ENCODE measurements at regions not wholly inside any gene's neighbourhood (a gene's known extent, or its start where the extent isn't known, plus 50 kb on each side); places are given as distances from the start of the nearest gene placed in this dataset.
"Not testable (repeated sequence)": the region's sequence is repeated elsewhere in the genome, so short reads cannot be mapped to it uniquely, and the experiment has no call there.

DNA sequence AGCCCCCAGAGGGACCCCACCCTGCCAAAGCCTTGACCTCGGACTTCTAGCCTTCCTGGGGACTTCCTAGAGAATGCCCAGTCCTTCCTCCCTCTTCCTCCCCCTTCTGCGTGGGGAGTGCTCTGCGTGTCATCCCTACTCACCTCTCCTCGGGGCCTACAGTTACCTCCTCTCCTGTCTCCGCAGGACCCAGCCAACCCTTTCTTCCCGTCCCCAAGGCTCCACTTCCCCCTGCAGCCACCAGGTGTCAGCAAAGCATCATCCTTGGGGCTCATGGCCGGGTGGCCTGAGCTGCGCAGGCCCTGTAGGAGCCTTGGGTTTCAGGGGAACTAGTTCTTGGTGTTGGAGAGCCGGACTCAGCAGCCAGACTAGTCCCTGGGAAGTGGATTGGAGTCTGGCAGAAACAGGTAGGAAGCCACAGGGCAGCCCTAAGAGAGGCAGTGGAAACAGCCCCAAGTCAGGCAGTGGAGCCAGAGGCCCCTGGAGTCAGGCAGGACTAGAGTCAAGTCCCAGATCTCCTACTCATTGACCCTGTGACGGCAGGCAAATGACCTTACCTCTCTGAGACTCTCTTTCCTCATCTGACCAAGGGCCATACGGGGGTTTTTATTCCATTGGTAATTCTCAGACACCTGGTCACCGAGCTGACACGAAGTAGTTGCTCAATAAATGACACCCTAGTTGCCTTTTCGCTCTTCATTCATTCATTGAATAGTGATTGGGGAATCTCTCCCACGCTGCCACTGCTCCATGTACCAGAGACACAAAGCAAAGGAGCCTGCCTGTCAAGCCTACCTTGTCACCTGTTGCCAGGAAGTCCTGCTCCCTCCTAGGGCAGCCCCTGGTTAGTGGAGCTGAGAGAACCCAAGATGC is 101.8 kb upstream of the GRK3 start:
- peak; percentile 88 for DNase-seq

DNA sequence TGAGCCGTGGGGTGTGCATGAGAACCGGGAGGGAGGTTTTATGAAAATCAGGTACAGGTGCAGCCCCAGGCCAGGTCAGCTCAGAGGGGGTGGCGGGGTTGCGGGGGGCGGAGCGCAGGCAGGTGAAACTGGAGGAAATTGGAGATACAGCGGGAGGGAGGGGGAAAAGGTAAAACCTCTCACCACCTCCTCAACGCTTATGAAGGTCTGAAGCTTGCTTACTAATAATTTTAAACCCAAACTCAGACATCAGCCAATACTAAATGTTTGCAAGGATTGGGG is 101.2 kb upstream of the GRK3 start:
- not testable (repeated sequence) for DNase-seq

DNA sequence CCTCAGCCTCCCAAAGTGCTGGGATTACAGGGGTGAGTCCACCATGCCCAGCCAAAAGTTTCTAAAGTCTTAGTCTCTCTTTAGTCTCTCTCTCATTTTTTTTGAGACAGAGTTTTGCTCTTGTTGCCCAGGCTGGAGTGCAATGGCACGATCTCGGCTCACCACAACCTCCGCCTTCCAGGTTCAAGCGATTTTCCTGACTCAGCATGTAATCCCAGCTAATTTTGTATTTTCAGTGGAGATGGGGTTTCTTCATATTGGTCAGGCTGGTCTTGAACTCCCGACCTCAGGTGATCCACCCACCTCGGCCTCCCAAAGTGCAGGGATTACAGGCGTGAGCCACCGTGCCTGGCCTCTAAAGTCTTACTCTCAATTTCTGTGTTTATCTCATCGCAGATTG is 100.1 kb upstream of the GRK3 start:
- DNase-seq: not testable (repeated sequence)

DNA sequence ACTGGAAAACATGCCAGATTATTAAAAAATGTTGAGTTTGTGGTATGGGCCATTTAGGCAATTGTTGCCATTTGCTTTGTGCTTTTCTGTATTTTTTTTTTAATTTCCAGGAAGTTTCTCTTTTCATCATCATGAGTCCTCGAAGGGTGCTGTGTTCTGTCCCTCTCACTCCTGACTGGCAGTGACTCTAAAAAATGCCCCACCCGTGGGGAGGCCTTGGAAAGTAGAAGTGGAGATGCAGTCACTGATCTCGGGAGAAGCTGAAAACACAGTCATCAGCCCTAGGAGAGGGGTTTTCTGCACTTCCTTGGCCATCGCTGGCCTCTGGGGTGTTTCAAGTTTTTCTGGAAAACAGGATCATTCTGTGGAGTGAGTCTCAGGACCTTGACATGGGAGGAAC is 98.5 kb upstream of the GRK3 start:
- no peak for DNase-seq

DNA sequence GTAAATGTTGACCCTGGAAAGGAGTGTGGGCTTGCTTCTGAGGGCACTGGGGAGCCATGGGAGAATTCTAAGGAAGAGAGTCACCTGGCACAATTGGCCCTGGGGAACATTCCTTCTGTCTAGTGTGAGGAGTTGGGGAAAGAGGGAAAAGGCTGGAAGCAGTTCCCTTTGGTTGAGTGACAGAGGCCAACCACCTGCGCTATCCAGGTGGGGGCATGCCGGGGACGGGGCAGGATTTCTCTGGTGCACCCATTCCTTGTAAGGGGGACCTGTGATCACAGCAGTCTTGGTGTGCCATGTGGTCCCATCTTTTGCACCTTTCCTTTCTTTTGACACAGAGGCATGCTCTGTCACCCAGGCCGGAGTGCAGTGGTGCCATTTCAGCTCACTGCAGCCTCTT is 92.1 kb upstream of the GRK3 start:
- DNase-seq: no peak

DNA sequence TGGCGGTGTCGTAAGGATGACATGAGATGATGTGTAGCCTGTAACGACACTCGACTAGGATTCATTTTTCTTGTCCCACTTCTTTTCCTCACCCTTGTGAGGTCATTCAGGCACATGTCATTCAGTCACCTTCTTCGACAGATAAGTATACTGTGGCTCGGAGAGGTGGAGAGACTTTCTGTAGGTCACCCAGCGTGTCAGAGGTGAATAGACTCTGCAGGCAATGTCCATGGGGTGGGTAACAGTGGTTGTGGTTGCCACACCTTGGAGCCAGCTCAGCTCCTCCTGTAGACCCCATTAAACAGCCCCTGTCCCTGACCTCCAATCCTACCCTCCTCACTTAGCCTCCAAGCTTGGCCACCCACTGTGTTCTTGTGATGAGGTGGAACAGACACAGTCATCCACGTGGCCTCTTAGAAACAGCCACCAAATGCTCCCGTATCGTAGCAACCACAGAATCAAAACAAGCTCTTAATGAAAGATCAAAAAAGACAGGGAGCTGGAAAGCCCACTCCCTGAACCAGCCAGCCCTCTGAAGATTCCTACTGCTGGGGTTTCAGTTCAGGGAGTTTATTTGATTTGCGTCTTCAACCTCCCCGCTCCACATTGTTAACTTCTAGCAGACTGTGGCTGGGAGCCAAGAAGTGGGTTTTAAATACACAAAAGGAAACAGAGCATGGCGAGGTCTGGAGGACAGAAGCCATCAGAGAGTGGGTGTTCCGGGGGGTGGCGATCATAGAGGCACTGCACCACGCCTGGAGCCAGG is 89.0 kb upstream of the GRK3 start:
- no peak for DNase-seq

DNA sequence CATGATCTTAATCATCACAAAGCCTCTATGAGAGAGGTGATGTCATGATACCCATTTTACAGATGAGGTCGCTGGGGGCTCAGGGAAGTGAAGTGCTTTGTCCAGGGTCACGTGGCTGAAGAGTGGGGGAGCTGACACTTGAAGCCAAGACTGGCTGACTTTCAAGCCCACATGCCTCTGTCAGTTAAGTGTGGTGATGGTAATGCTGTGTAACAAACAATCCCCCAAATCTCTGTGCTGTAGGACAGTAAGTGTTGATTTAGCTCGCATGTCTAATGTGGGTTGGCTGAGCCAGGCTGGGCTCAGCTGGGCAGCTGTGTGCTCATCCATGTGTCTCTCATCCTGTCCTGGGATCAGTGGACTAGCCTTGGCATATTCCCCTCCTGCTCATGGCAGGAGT is 87.1 kb upstream of the GRK3 start:
- DNase-seq: no peak

DNA sequence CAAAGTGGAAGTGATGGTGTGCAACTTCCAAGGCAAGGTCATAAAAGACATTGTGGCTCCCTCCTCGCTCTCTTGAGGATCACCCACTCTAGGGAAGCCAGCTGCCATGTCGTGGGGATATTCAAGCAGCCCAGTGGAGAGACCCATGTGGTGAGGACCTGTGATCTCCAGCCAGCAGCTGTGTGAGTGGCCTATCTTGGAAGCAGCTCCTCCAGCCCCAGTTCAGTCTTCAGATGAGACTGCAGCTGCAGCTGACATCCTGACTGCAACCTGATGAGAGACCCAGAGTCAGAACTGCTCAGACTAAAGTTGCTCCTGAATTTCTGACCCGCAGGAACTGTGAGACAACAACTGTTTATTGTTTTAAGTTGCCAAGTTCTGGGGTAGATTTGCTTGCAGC is 86.4 kb upstream of the GRK3 start:
- DNase-seq: no peak

DNA sequence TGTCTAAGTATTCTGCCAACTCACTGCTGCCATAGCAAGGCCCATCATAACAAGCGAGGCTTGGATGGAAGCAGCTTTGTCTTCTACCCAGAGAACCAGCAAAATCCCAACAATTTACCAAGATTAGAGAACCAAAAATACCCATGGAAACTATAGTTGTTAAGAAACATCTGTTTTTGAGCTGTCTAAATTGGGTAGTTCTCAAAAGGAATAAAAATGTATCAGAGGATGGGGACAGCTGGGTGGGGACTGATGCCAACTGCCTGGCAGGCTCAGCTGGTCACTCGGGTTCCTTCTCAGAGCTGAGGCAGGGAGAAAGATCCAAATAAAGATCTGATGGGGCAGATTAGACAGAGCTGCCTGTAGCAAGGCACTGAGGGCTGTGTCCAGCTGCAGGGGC is 85.9 kb upstream of the GRK3 start:
- no peak for DNase-seq

DNA sequence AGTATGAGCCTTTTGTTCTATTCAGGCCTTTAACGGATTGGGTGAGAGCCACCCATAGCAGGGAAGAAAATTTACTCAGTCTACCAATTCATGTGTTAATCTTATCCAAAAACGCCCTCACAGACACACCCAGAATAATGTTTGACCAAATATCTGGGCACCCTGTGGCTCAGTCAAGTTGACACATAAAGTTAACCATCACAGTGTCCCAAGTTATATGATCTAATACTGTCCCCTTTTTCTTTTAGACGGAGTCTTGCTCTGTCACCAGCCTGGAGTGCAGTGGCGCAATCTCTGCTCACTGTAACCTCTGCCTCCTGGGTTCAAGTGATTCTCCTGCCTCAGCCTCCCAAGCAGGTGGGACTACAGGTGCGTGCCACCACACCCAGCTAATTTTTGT is 83.6 kb upstream of the GRK3 start:
- not testable (repeated sequence) for DNase-seq

DNA sequence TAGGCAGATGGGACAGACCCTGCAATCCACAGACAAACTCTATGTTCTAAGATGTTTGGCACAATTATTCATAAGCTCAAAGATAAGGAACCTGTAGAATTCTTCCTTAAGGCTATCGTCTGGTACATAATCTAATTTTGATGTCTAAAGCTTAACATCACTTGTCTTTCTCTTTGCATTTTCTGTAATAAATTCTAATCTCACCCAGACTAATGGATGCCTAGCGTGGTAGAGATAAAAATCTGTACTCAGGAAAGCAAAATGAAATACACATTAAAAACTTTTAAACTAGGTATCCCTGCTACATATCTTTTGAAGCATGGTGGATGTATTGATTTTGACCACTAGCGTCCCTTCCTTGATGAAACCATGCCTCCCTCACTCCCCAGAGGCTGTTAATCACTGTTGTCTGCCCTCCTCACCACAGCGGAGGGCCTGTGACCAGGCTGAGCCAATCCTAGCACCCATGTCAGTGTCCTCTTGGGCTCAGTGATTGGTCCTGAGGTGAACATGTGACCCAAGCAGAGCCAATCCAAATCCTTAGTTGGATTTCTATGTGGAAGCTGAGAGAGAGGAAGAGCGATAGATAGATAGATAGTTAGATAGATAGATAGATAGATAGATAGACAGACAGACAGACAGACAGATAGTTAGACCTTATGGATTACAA is 82.2 kb upstream of the GRK3 start:
- no peak for DNase-seq

DNA sequence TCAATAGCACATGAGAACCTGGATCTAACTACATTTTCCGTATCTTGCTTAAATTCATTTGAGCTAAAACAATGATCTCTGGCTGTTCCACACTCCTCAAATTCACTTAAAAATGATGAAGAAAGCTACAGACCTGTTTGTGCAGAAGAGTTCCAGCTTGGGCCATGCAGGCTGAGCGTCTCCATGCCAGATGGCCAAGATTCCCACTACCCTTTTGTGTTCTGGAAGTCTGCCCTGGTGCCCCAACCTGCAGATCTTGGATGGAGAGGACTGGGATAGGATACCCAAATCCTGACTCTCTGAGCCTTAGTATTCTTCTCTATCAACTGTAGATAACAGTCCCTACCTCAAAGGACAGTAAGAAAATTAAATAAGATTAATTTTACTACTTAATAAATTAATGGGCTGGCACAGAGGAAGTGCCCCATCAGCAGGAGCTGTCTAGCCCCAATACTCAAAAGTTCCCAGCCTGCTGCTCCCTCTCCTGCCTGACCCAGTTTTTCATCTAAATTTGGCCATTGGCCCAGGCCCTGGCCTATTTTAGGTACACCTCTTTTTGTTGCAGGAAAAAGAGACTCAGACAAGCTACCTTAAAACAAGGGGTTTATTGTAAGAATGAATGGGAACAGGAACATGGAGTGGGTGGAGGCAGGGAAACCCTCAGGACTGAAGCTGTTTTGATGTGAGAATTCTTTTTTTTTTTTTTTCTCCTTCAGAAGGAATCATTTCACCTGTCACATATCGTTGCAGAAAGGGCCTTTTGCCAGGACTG is 81.4 kb upstream of the GRK3 start:
- DNase-seq: no peak

DNA sequence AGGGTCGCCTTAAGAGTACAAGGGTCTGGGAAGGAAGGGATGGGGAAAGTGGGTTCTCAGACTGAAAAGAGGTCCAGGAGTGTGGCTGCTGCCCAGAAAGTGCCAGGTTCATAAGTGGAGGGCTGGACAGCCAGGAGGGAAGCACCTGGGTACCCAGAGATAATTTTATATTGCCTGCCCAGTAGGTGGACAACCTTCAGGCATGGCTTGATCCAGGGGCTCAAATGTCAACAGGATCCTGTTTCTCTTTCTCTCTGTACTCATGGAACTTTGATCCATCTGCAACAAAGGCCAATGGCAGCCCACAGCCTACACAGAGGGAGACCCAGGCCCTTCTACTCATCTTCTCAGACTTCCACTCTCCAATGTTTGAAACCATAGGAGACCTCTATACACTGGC is 80.5 kb upstream of the GRK3 start:
- no peak for DNase-seq

DNA sequence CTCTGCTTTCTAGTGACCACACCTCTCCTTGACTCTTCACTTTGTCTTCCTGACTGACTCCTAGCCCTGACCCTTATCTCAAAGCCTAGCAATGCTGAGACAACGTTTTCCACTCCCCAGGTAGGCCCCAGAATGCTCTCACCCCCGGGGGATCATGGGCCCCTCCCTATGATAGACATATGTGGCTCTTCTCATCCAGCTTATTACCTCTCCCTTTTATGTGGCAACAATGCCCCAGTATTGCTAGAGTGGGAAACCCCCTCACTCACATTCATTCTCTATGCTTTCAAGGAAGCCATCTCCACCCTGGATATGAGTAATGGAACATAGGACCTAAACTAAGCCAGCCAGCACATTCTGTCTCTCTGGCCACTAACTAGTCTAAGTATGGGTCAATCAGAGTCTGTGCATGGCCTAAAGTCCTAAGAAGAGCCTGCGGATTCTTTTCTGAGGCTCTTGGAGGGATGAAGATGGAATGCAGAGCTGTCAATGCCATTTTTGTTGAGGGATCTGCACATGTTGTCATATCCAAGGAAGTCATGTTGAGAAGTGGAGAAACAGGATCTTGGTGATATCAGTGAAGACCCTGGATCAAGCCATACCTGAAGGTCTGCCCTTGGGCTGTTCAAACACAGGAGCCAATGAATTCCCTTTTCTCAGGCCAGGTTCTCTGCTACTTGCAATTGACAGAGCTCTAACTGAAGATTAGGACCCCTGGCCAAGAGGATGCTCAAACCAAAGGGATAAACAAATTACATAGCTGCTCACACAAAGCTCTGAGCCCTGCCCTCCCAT is 79.8 kb upstream of the GRK3 start:
- no peak for DNase-seq

DNA sequence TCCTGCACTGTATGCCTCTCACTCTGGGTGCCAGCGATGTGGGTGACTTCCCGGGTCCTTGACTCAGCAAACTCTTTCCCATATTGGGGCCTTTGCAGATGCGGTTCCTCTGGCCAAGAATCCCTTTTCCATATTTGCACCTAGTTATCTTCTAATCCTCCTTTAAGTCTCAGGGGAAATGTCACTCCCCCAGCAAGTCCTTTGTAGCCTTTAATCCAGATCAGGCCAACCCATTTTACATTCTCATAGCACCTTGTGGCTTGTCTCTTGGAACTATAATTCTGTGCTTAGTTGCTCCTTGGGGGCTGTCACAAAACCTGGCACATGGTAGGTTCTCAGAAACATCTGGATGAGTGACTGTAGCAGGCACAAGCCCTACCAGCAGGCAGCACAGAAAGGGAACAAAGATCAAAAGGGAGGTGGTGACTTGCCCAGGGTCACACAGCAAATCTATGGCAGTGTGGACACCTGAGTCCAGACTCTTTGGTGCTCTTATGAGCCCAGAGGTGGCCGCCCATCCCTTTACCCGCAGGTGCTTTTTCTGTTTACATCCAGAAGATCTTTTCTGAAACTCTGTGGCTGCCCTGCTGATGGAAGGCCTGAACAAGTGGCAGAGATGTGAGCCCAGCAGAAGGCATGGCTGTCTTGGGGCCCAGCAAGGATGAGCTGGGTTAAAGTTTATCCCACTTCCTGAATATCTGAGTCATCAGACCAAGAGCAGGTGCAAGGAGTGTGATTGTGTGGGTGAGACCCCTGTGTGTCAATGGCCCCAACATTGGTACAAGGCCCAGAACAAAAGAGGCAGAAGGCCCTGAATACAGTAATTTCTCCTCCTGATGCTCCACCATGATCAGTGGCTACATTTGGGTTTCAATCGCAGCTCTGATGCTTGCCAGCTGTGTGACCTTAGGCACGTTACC is 78.6 kb upstream of the GRK3 start:
- no peak for DNase-seq

DNA sequence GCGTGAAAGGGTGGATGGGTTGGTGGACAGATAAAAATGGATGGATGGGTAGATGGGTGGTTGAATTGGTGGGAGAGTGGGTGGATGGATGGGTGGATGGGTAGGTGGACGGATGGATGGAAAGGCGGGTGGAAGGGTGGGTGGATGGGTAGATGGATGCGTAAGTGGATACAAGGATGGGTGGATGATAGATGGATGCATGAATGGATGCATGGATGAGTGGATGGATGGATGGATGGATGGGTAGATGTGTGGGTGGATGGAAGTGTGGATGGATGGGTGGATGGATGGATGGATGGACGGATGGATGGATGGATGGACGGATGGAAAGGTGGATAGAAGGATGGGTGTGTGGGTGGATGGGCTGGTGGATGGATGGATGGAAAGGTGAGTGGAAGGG is 77.0 kb upstream of the GRK3 start:
- DNase-seq: no peak

DNA sequence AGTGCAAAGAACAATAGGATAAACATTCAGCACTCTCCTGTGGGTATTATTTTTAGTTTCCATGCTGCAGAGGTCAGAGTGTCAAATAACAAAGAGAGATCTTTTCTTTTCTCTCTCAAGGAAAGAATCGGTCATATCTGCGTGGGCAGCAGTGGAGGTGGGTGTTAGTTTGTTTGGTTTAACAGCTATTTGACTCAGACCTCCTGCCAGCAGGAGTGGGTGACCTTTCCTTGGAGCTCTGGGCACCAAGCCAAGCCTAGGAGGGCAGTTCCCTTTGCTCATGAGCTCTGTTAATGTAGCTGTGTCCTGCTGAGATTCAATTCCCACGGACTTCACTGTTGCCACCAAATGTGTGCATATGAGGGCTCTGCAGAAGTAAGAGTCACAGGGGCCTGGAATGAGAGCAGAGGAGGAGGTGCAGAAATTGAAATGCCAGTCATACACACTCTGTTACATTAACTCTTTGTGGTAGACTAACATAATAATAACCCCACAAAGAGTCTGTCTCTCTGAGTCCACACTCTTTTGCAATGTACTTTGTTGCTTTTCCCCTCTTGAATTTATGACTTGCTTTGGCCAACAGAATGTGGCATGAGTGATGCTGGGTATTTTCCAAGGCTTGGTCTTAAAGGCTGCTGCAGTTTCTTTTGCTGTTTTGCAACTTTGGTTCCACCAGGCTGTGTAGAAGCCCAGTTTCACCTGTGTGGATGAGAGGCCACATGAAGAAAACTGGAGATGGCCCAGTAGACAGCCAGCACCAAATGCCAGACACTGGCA is 76.0 kb upstream of the GRK3 start:
- peak; percentile 64 for DNase-seq

DNA sequence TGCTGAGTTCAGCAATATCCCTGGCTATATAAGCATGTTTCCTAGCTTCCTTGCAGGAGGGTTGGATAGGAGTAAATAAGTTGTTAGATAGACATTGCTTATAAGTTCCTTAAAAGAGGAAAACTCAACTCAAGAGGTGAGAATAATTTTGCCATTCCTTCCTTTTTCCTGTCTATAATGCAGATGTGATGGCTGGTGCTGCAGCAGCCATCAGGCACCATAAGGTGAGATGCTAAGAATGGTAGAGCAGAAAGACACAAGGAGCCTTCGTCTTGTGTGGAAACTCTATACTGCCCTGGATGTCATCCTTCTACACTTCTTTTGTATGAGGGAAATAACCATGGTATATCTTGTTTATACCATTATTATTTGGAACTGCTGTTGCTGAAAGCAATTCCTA is 74.5 kb upstream of the GRK3 start:
- DNase-seq: no peak

DNA sequence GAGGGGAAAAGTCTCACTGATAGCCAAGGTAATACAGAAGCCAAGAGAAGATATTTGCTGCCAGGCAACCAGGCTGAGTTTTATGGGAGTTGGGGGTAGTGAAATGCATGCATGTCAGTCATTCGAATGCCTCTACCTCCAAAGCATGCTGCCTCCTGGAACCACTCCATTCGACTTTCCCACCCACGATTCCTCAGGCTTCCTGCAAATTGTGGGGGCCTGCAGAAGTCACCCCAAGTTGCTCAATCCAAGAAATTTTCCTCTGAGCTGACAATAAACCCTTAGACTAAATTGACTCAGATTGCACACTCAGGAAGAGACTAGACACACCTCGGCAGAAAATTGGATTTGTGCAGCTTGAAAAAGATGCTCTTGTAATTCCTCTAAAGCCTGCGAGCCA is 73.6 kb upstream of the GRK3 start:
- DNase-seq: no peak

DNA sequence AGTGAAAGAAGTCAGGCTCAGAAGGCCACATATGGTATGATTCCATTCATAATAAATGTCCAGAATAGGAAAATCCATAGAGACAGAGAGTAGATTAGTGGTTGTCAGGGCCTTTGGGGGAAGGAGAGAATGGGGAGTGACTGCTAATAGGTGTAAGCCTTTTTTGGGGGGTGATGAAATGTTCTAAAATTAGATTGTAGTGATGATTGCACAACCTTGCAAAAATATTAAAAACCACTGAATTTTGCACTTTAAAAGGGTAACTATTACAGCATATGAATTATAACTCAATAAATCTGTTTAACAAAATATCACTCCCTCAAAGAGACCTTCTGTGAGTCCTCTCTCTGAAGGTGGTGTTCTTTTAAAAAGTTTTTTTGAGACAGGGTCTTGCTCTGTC is 72.3 kb upstream of the GRK3 start:
- DNase-seq: no peak
